ENCODE measurements at regions not wholly inside any gene's neighbourhood (a gene's known extent, or its start where the extent isn't known, plus 50 kb on each side); places are given as distances from the start of the nearest gene placed in this dataset.

DNA sequence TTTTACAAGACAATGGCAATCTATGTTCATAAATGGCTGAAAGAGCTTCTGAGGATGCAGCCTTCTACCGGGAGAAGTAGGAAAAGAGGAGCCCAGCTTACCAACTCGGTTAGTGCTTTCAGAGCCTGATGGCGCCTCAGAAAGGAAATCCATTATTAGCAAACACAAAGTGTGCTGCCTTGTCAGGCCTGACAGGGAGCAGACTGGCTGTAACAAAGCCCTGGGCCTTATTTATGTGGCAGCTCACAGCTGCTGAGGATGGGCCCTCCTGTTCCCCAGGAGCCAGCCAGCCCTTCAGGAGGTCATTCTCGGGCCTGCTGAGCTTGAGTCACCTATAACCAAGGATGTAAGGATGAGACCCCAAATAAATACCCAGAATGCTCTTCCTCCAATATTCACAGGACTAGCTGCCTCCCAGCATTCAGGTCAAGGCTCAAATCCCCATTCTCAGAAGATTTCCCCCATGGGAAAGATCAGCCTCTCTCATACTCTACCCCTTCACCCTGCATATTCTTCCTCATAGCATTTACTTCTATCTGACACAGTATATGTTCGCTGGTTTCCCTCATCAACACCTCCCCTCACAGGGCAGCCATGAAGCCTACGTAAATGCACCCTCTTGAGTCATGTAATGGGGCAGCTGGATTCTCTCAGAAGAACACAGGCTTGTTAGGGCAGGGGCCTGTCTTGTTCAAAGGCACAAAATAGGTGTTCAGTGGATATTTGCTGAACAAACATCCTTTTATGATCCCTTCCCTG lies 227.0 kb upstream of the RASGEF1B start:
- H3K27ac ChIP-seq (ENCODE audit: control insufficient read depth, insufficient read depth, low read length), result no peak overlapping the region
- H3K9me1 ChIP-seq (ENCODE audit: control insufficient read depth, extremely low read depth, insufficient read depth, low read length), result no peaks in the 10 kb centered on the region
- no peaks in the 10 kb centered on the region for H3K27me3 ChIP-seq (ENCODE audit: control insufficient read depth, extremely low read depth, insufficient read depth, low read length)
- no peak overlapping the region for H3K4me2 ChIP-seq (ENCODE audit: control insufficient read depth, extremely low read depth, insufficient read depth, low read depth, low read length)
- no peak overlapping the region for H2AFZ ChIP-seq (ENCODE audit: control insufficient read depth, low read length)
- no peaks in the 10 kb centered on the region for H3K4me1 ChIP-seq (ENCODE audit: control insufficient read depth, extremely low read depth, insufficient read depth, low read length)
- TF ChIP-seq EZH2 (IDR thresholded peaks at IDR 0.05; ENCODE audit: low read length), result no peak
- TF ChIP-seq, protein P1, sequence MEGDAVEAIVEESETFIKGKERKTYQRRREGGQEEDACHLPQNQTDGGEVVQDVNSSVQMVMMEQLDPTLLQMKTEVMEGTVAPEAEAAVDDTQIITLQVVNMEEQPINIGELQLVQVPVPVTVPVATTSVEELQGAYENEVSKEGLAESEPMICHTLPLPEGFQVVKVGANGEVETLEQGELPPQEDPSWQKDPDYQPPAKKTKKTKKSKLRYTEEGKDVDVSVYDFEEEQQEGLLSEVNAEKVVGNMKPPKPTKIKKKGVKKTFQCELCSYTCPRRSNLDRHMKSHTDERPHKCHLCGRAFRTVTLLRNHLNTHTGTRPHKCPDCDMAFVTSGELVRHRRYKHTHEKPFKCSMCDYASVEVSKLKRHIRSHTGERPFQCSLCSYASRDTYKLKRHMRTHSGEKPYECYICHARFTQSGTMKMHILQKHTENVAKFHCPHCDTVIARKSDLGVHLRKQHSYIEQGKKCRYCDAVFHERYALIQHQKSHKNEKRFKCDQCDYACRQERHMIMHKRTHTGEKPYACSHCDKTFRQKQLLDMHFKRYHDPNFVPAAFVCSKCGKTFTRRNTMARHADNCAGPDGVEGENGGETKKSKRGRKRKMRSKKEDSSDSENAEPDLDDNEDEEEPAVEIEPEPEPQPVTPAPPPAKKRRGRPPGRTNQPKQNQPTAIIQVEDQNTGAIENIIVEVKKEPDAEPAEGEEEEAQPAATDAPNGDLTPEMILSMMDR (optimal IDR thresholded peaks at IDR 0.05 in 1 of 3, IDR thresholded peaks at IDR 0.05 in 1 of 3, conservative IDR thresholded peaks at IDR 0.05 in 1 of 3; ENCODE audit: extremely low read depth in 1 of 3, insufficient read depth in 2 of 3, low read length in 3 of 3), result no peak
- no peak for FAIRE-seq
- dilution Hi-C loops (cut with MboI; ENCODE audit: extremely low pct_ligation_motif_present, low sequenced_read_pairs), result no loop called here
- no peak overlapping the region for H3K4me3 ChIP-seq (ENCODE audit: control insufficient read depth in 2 of 3, extremely low read depth in 1 of 3, insufficient read depth in 2 of 3, low read depth in 1 of 3, low read length in 3 of 3)
- no peaks in the 10 kb centered on the region for H3K9me3 ChIP-seq (ENCODE audit: control insufficient read depth, low read depth, low read length)
- H3K36me3 ChIP-seq (ENCODE audit: control insufficient read depth in 2 of 2, extremely low read depth in 1 of 2, insufficient read depth in 2 of 2, low read length in 2 of 2), result no peaks in the 10 kb centered on the region
- no peak overlapping the region for H3K9ac ChIP-seq (ENCODE audit: control insufficient read depth, extremely low read depth, insufficient read depth, low read length)
- no peaks in the 10 kb centered on the region for H3K79me2 ChIP-seq (ENCODE audit: control insufficient read depth, insufficient read depth, low read length)
- no peaks in the 10 kb centered on the region for H4K20me1 ChIP-seq (ENCODE audit: control insufficient read depth, extremely low read depth, insufficient read depth, low read length)
- no peak for DNase-seq (ENCODE audit: low read depth, low spot score)

DNA sequence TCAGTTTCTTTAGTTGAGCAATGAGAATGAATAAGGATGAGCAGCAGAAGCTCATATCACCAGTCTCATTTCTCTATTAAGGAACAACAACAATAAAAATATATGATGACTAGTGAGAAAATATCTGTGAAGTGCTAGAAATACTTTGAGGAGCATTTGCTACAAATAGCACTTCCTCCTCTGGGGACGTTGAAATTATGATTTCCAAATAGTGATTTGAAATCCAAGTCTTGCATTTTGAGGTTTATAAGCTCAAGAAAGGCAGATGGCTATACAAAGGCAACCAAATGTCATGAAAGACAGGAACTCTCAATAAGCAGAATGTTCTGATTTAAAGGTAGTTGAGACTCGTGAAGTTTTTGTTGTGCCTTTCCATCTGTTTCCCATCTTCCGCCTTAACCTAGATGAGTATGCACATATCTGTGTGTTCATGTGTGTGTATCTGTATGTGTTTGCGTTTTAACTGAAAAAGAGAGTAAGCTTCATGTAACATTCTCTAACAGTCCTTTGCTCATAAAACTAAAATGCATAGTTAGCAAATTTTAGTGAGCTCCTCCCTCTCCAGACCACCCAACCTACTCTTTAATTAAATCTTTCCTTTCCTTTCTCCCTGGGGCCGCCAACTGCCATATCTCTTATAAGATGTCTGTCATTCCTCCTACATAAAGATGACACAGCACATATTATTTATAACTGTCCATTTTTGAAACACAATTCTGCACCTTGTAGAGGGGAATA lies 222.6 kb upstream of the RASGEF1B start:
- Histone ChIP-seq H3K4me3 (ENCODE audit: control insufficient read depth in 2 of 3, extremely low read depth in 1 of 3, insufficient read depth in 2 of 3, low read depth in 1 of 3, low read length in 3 of 3) (no peak overlapping the region), H3K9me3 (ENCODE audit: control insufficient read depth, low read depth, low read length) (no peaks in the 10 kb centered on the region), H3K36me3 (ENCODE audit: control insufficient read depth in 2 of 2, extremely low read depth in 1 of 2, insufficient read depth in 2 of 2, low read length in 2 of 2) (no peaks in the 10 kb centered on the region), H3K27ac (ENCODE audit: control insufficient read depth, insufficient read depth, low read length) (no peak overlapping the region), H3K27me3 (ENCODE audit: control insufficient read depth, extremely low read depth, insufficient read depth, low read length) (no peaks in the 10 kb centered on the region), H3K4me2 (ENCODE audit: control insufficient read depth, extremely low read depth, insufficient read depth, low read depth, low read length) (no peak overlapping the region), H4K20me1 (ENCODE audit: control insufficient read depth, extremely low read depth, insufficient read depth, low read length) (no peaks in the 10 kb centered on the region), H2AFZ (ENCODE audit: control insufficient read depth, low read length) (no peak overlapping the region), H3K79me2 (ENCODE audit: control insufficient read depth, insufficient read depth, low read length) (no peaks in the 10 kb centered on the region), H3K9me1 (ENCODE audit: control insufficient read depth, extremely low read depth, insufficient read depth, low read length) (no peaks in the 10 kb centered on the region), H3K9ac (ENCODE audit: control insufficient read depth, extremely low read depth, insufficient read depth, low read length) (no peak overlapping the region), H3K4me1 (ENCODE audit: control insufficient read depth, extremely low read depth, insufficient read depth, low read length) (no peaks in the 10 kb centered on the region)
- no peak for FAIRE-seq
- no peak for TF ChIP-seq EZH2 (IDR thresholded peaks at IDR 0.05; ENCODE audit: low read length)
- TF ChIP-seq, protein P1 (optimal IDR thresholded peaks at IDR 0.05 in 1 of 3, IDR thresholded peaks at IDR 0.05 in 1 of 3, conservative IDR thresholded peaks at IDR 0.05 in 1 of 3; ENCODE audit: extremely low read depth in 1 of 3, insufficient read depth in 2 of 3, low read length in 3 of 3), result no peak
- dilution Hi-C loops (cut with MboI; ENCODE audit: extremely low pct_ligation_motif_present, low sequenced_read_pairs), result no loop called here
- DNase-seq (ENCODE audit: low read depth, low spot score), result no peak

All from keratinocyte (primary cell).